ENCODE measurements at regions not wholly inside any gene's neighbourhood (a gene's known extent, or its start where the extent isn't known, plus 50 kb on each side); places are given as distances from the start of the nearest gene placed in this dataset.
"Not testable (repeated sequence)": the region's sequence is repeated elsewhere in the genome, so short reads cannot be mapped to it uniquely, and the experiment has no call there.

DNA sequence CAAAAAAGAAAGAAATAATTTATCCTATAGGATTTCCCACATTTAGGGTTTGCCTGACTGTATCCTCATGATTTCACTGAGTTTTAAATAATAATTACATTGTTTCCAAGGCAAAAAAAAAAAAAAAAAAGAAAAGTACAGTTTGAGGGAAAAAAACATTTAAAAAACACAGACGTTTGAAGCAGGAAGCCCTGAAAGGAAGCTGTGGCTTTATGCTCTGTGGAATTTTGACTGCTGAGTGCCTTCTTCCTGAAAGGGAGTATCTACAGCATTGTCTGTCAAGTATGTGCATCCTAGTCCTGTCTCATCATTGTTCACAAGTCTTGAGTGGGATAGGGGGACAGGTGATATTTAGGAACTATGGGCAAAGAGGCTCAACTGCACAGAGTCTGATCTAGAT, 493.3 kb downstream of the RPIA start:
- not testable (repeated sequence) for H3K27me3 Mint-ChIP-seq (ENCODE audit: insufficient read depth); H3K9ac ChIP-seq (ENCODE audit: extremely low read depth, low read length, poor library complexity, severe bottlenecking); H3K27ac Mint-ChIP-seq; H3K36me3 ChIP-seq (ENCODE audit: control insufficient read depth, insufficient read depth, low read length); H3K4me3 Mint-ChIP-seq; H3K4me1 ChIP-seq (ENCODE audit: control insufficient read depth, insufficient read depth, low read length); H3K27me3 ChIP-seq (ENCODE audit: control insufficient read depth, insufficient read depth, low read length, poor library complexity, severe bottlenecking); H3K27ac ChIP-seq (ENCODE audit: low read depth, low read length); H3K4me1 Mint-ChIP-seq; H3K4me3 ChIP-seq (ENCODE audit: low read length); DNase-seq; H3K9me3 ChIP-seq (ENCODE audit: control insufficient read depth, low read length); H3K36me3 Mint-ChIP-seq (ENCODE audit: low read depth)
- H3K9me3 Mint-ChIP-seq, result peaks cover 35% of the 10 kb centered on the region
- WGBS, 2 experiments (ENCODE audit: insufficient coverage in 1 of 2, insufficient read length in 1 of 2), result 60% methylated on average over 1 of the region's 1 CpG; no CpG with 5 or more reads in 1 of the 2 experiments

DNA sequence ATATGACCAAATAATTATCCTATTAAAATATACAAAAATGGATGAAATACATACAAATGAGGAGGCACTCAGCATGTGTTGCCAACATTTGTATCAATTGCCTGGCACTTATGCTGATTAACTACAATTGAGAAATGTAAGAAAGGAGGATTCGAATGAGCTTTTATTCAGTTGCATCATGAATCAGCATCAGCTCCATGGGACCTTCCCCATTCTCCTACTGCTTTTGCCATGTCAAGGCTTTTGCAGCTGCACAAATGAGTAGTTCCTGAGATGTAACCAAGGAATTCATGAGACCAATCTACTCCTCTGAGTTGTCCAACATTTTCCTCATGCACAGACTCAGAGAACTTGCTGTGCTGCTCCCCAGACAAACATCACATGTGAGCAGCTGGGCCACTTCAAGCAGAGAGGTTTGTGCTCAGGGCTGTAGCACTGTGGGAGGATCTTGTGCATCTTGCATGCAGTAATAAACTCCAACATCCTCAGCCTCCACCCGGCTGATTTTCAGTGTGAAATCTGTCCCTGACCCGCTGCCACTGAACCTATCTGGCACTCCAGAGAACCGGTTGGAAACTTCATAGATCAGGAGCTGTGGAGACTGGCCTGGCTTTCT, 504.3 kb downstream of the RPIA start:
- not testable (repeated sequence) for H3K4me3 Mint-ChIP-seq; H3K27ac Mint-ChIP-seq; H3K27me3 Mint-ChIP-seq (ENCODE audit: insufficient read depth); H3K36me3 ChIP-seq (ENCODE audit: control insufficient read depth, insufficient read depth, low read length); H3K4me3 ChIP-seq (ENCODE audit: low read length); H3K4me1 ChIP-seq (ENCODE audit: control insufficient read depth, insufficient read depth, low read length); H3K27ac ChIP-seq (ENCODE audit: low read depth, low read length); DNase-seq; H3K36me3 Mint-ChIP-seq (ENCODE audit: low read depth); H3K9me3 ChIP-seq (ENCODE audit: control insufficient read depth, low read length); H3K4me1 Mint-ChIP-seq; H3K27me3 ChIP-seq (ENCODE audit: control insufficient read depth, insufficient read depth, low read length, poor library complexity, severe bottlenecking); H3K9ac ChIP-seq (ENCODE audit: extremely low read depth, low read length, poor library complexity, severe bottlenecking)
- 86% methylated on average over 3 of the region's 4 CpGs; no CpG with 5 or more reads in 1 of the 2 experiments for WGBS, 2 experiments (ENCODE audit: insufficient coverage in 1 of 2, insufficient read length in 1 of 2)
- peaks cover 61% of the 10 kb centered on the region for H3K9me3 Mint-ChIP-seq

DNA sequence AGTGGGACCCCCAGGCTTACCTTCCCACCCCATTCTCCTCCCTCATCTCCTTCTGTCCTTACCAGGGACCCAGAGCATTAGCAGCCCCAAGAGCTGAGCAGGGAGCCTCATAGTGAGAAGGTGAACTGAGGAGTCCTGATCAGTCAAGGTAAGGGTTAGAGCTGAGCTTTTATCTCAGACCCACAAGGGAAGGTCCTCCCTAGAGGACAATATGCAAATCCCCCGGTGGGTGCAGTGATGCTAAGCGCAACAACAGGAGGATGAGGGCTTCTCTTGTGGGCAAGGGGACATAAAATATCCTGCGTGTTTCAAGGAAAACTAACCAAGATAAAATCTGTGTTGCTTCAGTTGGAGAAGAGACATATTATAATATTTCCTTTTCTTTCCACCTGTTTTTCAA, 505.2 kb downstream of the RPIA start:
- peaks cover 60% of the 10 kb centered on the region for H3K9me3 Mint-ChIP-seq
- H3K27me3 ChIP-seq (ENCODE audit: control insufficient read depth, insufficient read depth, low read length, poor library complexity, severe bottlenecking); H3K4me1 ChIP-seq (ENCODE audit: control insufficient read depth, insufficient read depth, low read length); H3K27me3 Mint-ChIP-seq (ENCODE audit: insufficient read depth); H3K9me3 ChIP-seq (ENCODE audit: control insufficient read depth, low read length); DNase-seq; H3K4me3 Mint-ChIP-seq; H3K36me3 Mint-ChIP-seq (ENCODE audit: low read depth); H3K9ac ChIP-seq (ENCODE audit: extremely low read depth, low read length, poor library complexity, severe bottlenecking); H3K27ac Mint-ChIP-seq; H3K36me3 ChIP-seq (ENCODE audit: control insufficient read depth, insufficient read depth, low read length); H3K27ac ChIP-seq (ENCODE audit: low read depth, low read length); H3K4me3 ChIP-seq (ENCODE audit: low read length); H3K4me1 Mint-ChIP-seq: not testable (repeated sequence)
- WGBS, 2 experiments (ENCODE audit: insufficient coverage in 1 of 2, insufficient read length in 1 of 2), result no CpG with 5 or more reads among the region's 3 CpGs

DNA sequence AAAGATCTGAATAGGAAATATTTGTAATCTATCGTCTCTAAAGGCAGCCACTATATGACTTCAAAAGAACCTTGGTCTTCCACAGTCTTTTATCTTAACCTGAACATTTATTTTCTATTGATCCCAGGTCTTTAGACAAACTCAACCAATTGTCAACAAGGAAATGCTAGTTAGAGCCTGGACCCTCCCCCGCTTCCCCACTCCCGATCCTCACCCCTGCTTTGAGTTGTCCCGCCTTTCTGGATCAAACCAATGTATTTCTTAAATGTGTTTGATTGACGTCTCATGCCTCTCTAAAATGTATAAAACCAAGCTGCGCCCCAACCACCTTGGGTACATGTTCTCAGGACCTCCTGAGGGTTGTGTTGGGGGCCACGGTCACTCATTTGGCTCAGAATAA, 506.6 kb downstream of the RPIA start:
- H3K27me3 Mint-ChIP-seq (ENCODE audit: insufficient read depth); H3K27ac ChIP-seq (ENCODE audit: low read depth, low read length); H3K4me3 ChIP-seq (ENCODE audit: low read length); DNase-seq; H3K27me3 ChIP-seq (ENCODE audit: control insufficient read depth, insufficient read depth, low read length, poor library complexity, severe bottlenecking); H3K36me3 ChIP-seq (ENCODE audit: control insufficient read depth, insufficient read depth, low read length); H3K4me1 ChIP-seq (ENCODE audit: control insufficient read depth, insufficient read depth, low read length); H3K9me3 ChIP-seq (ENCODE audit: control insufficient read depth, low read length); H3K27ac Mint-ChIP-seq; H3K9ac ChIP-seq (ENCODE audit: extremely low read depth, low read length, poor library complexity, severe bottlenecking); H3K4me3 Mint-ChIP-seq; H3K36me3 Mint-ChIP-seq (ENCODE audit: low read depth); H3K4me1 Mint-ChIP-seq: not testable (repeated sequence)
- WGBS, 2 experiments (ENCODE audit: insufficient coverage in 1 of 2, insufficient read length in 1 of 2), result 83% methylated on average over 6 of the region's 7 CpGs; no CpG with 5 or more reads in 1 of the 2 experiments
- peaks cover 62% of the 10 kb centered on the region for H3K9me3 Mint-ChIP-seq

DNA sequence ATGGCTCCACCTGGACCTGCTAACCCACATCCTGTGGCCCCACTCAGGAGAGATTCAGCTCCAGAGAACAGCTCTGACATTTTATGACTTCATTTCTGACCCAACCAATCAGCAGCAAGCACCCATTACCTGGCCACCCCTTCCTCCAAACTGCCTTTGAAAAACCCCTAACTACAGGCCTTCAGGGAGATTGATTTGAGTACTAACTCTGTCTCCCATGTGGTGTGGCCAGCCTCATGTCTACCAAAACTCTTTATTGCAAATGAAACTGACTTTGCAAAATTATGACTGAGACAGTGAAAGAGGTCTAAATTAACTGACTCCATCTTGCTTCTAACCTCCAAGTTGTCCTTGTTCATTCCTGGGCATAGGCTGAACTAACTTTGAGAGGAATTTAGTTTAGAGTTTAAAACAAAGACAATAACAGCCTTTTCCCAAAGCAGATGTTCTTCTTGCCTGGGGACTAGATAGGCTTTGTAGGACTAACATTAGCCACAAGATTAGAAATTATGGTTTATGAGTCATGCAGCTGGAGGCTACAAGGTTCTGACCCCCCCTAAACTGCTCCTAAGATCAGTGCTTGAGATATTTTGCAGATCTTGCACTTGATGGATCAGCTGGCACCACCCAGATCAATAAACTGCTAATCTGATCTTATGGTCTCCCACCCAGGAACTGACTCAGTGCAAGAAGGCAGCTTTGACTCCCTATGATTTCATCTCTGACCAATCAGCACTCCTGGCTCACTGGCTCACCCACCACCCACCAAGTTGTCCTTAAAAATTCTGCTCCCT, 508.2 kb downstream of the RPIA start:
- not testable (repeated sequence) for H3K27me3 ChIP-seq (ENCODE audit: control insufficient read depth, insufficient read depth, low read length, poor library complexity, severe bottlenecking); H3K27ac Mint-ChIP-seq; H3K36me3 ChIP-seq (ENCODE audit: control insufficient read depth, insufficient read depth, low read length); H3K9ac ChIP-seq (ENCODE audit: extremely low read depth, low read length, poor library complexity, severe bottlenecking); H3K27me3 Mint-ChIP-seq (ENCODE audit: insufficient read depth); H3K4me3 ChIP-seq (ENCODE audit: low read length); H3K4me1 Mint-ChIP-seq; H3K4me3 Mint-ChIP-seq; H3K27ac ChIP-seq (ENCODE audit: low read depth, low read length); H3K9me3 ChIP-seq (ENCODE audit: control insufficient read depth, low read length); H3K36me3 Mint-ChIP-seq (ENCODE audit: low read depth); H3K4me1 ChIP-seq (ENCODE audit: control insufficient read depth, insufficient read depth, low read length); DNase-seq
- H3K9me3 Mint-ChIP-seq, result peaks cover 63% of the 10 kb centered on the region

DNA sequence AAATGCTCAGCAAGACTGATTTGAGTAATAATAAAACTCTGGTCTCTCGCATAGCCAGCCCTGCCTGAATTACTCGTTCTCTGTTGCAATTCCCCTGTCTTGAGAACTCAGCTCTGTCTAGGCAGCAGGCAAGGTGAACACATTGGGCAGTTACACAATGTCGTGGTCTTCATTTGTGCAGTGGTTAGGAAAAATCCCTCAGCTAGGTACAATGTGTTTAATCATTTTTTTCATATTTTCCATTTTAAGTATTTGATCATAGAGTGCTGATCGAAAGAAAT, 508.7 kb downstream of the RPIA start:
- not testable (repeated sequence) for DNase-seq; H3K27ac ChIP-seq (ENCODE audit: low read depth, low read length); H3K27me3 ChIP-seq (ENCODE audit: control insufficient read depth, insufficient read depth, low read length, poor library complexity, severe bottlenecking); H3K27me3 Mint-ChIP-seq (ENCODE audit: insufficient read depth); H3K4me1 ChIP-seq (ENCODE audit: control insufficient read depth, insufficient read depth, low read length); H3K4me3 ChIP-seq (ENCODE audit: low read length); H3K9ac ChIP-seq (ENCODE audit: extremely low read depth, low read length, poor library complexity, severe bottlenecking); H3K36me3 ChIP-seq (ENCODE audit: control insufficient read depth, insufficient read depth, low read length); H3K9me3 ChIP-seq (ENCODE audit: control insufficient read depth, low read length); H3K4me3 Mint-ChIP-seq; H3K4me1 Mint-ChIP-seq; H3K36me3 Mint-ChIP-seq (ENCODE audit: low read depth); H3K27ac Mint-ChIP-seq
- peaks cover 63% of the 10 kb centered on the region for H3K9me3 Mint-ChIP-seq
- WGBS, 2 experiments (ENCODE audit: insufficient coverage in 1 of 2, insufficient read length in 1 of 2), result 75 to 96% methylated on average over 2 of the region's 4 CpGs

DNA sequence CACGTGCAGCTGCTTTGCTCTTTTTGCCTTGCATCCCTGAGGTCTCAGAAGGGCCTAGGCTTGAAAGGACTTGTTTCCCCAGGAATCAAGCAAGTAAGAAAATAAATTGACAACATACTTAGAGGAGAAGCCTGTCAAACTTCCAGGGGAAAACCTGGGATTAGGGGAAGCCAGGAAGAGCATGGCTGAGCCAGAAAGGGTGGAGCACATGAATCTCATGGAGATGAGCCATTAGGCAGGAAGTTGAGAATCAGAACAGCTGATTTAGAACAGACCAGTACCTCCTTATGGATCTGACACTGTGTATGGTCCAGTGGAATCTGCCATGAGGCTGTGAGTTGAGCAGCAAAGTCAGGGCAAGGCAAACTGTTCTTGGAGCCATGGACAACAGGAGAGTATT, 511.0 kb downstream of the RPIA start:
- not testable (repeated sequence) for H3K4me3 ChIP-seq (ENCODE audit: low read length); H3K4me1 ChIP-seq (ENCODE audit: control insufficient read depth, insufficient read depth, low read length); H3K9me3 ChIP-seq (ENCODE audit: control insufficient read depth, low read length); H3K27ac ChIP-seq (ENCODE audit: low read depth, low read length); H3K36me3 ChIP-seq (ENCODE audit: control insufficient read depth, insufficient read depth, low read length); H3K27me3 Mint-ChIP-seq (ENCODE audit: insufficient read depth); H3K4me3 Mint-ChIP-seq; DNase-seq; H3K27ac Mint-ChIP-seq; H3K9ac ChIP-seq (ENCODE audit: extremely low read depth, low read length, poor library complexity, severe bottlenecking); H3K4me1 Mint-ChIP-seq; H3K36me3 Mint-ChIP-seq (ENCODE audit: low read depth); H3K27me3 ChIP-seq (ENCODE audit: control insufficient read depth, insufficient read depth, low read length, poor library complexity, severe bottlenecking)
- 80 to 90% methylated on average over 1 of the region's 1 CpG for WGBS, 2 experiments (ENCODE audit: insufficient coverage in 1 of 2, insufficient read length in 1 of 2)
- peaks cover 58% of the 10 kb centered on the region for H3K9me3 Mint-ChIP-seq
